Endothelial cell of umbilical vein (primary cell): ENCODE measurements at regions not wholly inside any gene's neighbourhood (a gene's known extent, or its start where the extent isn't known, plus 50 kb on each side); places are given as distances from the start of the nearest gene placed in this dataset.

Source experiments
- EZH2 ChIP-seq: IDR thresholded peaks from 2 replicates; pipeline ENCODE4 v1.6.1; 2012; ENCODE audit warnings: borderline replicate concordance, low read depth, mild to moderate bottlenecking, moderate library complexity, low read length, inconsistent platforms; ENCODE audit not compliant: severe bottlenecking
- JUN ChIP-seq: IDR thresholded peaks from 2 replicates; pipeline ENCODE4 v1.6.1; 2011; ENCODE audit warnings: borderline replicate concordance, low read depth; ENCODE audit not compliant: insufficient read length, insufficient read depth
- POLR2A ChIP-seq: IDR thresholded peaks from 2 replicates; pipeline ENCODE4 v1.6.1; 2012; ENCODE audit warnings: low read depth, mild to moderate bottlenecking, control low read depth, low read length
- POLR2AphosphoS5 ChIP-seq: IDR thresholded peaks from 2 replicates; pipeline ENCODE4 v1.6.1; 2012; ENCODE audit warnings: low read depth, mild to moderate bottlenecking, control low read depth, low read length, moderate library complexity; ENCODE audit not compliant: insufficient read depth
- TF ChIP-seq, protein P1 (sequence below), 2 donors: IDR thresholded peaks; 1 replicate in 1 of 2; 2 replicates in 1 of 2; pipeline ENCODE4 v1.5.1; 2011; ENCODE audit warnings: low read length in 2 of 2, mild to moderate bottlenecking in 2 of 2, moderate library complexity in 2 of 2, control low read depth in 1 of 2, inconsistent platforms in 1 of 2, low read depth in 1 of 2; ENCODE audit not compliant: insufficient read depth in 1 of 2; ENCODE audit errors: extremely low read depth in 1 of 2

DNA sequence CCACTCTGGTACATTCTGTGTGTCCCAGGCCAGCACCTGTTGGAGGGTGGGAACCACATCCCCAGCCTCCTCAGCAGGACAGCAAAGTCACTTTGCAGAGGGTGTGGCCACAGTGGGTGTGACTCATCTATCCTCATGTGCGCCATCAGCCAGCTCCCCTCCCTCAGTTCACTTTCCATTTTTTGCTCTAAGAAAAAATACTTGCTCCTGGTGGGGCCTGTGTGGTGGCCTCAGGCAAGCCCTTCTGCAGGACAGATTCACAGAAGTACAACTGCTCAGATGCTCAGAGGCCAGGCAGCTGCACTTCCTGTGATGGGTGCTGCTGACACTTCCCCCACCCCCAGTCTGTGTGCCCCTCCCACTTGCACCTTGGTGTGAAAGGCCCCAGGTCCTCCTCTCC is 78.3 kb upstream of the ALDH1L1 start:
- TF ChIP-seq, protein P1, sequence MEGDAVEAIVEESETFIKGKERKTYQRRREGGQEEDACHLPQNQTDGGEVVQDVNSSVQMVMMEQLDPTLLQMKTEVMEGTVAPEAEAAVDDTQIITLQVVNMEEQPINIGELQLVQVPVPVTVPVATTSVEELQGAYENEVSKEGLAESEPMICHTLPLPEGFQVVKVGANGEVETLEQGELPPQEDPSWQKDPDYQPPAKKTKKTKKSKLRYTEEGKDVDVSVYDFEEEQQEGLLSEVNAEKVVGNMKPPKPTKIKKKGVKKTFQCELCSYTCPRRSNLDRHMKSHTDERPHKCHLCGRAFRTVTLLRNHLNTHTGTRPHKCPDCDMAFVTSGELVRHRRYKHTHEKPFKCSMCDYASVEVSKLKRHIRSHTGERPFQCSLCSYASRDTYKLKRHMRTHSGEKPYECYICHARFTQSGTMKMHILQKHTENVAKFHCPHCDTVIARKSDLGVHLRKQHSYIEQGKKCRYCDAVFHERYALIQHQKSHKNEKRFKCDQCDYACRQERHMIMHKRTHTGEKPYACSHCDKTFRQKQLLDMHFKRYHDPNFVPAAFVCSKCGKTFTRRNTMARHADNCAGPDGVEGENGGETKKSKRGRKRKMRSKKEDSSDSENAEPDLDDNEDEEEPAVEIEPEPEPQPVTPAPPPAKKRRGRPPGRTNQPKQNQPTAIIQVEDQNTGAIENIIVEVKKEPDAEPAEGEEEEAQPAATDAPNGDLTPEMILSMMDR (IDR thresholded peaks at IDR 0.05; ENCODE audit: extremely low read depth in 1 of 2, insufficient read depth in 1 of 2, low read depth in 1 of 2, low read length in 2 of 2) = no peak
- no peak for TF ChIP-seq POLR2A
- no peak for TF ChIP-seq JUN
- no peak for TF ChIP-seq POLR2AphosphoS5
- TF ChIP-seq EZH2 = no peak
